Ecto neural progenitor cell (in vitro differentiated cells): ENCODE measurements at regions not wholly inside any gene's neighbourhood (a gene's known extent, or its start where the extent isn't known, plus 50 kb on each side); places are given as distances from the start of the nearest gene placed in this dataset.
A peak's percentile ranks its signal among the peaks of the same experiment; 100 is the strongest.
"Not testable (repeated sequence)": the region's sequence is repeated elsewhere in the genome, so short reads cannot be mapped to it uniquely, and the experiment has no call there.

Experiments used
- DNase-seq: peaks from one replicate; pipeline ENCODE4 v3.0.0-alpha.2; 2018; ENCODE audit warnings: low spot score

DNA sequence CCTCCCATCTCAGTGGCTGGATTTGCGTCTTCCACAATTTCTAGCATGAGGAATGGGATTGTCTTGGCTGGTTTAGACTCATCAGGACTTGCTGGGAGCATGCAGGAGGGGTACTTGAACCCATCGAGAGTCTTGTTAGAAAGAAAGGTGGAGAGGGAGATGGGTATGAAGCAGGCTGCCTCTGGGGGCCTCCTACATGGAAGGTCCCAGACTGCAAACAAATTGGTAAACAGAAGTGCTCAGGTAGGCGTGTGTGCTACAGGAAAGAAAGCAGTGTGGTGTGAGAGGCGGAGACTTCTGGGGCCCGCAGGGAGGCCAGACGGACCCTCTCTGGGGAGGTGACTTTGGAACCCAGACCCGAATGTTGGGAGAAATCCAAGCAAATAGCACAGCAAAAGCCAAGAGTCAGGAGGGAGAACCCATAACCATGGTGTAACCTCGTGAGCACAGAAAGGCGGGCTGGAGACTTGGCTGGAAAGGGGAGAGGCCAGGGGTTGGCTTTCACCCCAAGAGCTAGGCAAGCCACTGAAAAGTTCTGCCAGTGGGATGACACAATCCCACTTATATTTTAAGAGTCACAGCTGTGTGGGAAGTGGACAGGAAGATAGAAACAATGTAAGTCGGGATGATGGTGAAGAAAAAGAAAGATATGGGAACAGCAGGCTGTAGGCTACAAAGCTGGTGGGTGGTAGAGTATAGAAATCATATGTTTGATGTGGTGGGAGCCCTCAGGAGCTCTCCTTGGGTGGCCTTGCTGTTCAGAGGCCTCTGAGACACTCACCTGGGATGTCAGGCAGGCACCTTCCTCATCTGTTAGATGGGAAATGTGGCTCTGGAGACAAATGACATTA, 130.1 kb upstream of the PRR20G start:
- peak; percentile 37 for DNase-seq

DNA sequence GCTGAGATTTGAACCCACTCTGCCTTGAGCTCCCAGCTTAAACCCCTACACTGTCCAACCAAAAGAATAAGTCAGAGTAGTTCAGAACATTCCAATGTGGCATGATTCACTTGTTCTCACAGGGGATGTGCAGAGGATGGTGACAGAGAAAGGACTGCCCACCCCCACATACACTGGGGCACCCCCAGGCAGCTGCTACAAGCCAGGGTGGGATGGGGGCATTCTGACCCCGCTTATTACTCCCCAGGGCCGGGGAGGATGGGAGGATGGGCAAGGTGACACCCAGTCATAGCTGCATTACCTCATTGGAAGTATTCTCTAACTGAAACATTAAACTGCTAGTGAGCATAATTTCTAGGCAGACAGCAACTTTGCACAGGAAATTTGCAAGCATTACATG, 126.0 kb upstream of the PRR20G start:
- peak; percentile 25 for DNase-seq

DNA sequence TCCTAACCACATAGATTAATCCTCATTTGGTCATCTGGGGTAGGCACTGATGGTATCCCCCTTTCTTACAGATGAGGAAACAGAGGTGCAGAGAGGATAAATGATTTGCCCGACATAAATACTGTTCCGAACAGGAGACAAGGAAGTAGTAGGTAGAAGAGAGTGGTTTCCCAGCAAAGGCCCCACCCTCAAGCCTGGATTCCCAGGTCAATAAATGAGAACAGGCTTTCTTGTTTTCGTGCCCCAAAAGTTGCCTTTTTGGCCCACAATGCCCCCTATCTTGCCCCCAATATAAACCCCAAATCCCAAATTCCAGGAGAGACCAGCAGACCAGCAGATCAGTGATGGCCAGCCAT, 125.5 kb upstream of the PRR20G start:
- peak; percentile 35 for DNase-seq

DNA sequence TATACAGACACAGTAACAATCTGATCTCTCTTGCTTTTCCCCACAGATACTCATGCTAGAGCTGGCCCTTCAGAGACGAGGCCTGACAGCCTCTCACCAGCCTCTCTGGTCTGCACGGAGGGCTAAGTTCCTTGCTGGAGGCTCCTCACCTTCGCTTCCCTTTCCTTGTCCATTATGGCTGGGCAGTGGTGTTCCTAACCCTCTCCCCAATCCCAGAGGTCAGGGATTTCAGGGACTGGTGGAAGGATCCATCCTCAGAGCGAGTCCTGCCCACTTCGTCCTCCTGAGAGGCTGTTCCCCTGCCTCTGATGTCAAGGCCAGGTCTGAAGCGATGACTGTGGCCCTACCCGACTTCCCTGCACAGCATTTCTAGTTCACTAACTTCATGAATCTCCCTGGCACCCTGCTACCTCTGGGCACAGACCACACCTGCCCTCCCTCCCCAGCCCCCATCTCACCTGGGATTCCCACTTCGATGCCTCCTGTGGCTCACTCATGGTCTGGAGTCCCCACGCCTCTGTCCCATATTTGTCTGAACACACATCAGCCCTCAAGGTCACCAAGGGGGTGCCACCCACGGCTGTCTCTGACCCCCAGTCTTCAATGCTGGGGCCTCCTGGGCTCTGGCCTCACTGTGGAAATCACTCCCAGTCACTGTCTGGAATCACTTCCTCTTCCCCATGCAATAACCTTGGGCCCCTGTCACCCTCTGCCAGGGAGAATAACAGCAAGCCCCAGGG, 124.9 kb upstream of the PRR20G start:
- peak; percentile 37 for DNase-seq

DNA sequence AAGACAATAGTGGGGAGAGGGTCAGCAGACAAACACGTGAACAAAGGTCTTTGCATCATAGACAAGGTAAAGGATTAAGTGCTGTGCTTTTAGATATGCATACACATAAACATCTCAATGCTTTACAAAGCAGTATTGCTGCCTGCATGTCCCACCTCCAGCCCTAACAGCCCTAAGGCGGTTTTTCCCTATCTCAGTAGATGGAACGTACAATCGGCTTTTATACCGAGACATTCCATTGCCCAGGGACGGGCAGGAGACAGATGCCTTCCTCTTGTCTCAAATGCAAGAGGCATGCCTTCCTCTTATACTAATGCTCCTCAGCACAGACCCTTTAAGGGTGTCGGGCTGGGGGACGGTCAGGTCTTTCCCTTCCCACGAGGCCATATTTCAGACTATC, 124.0 kb upstream of the PRR20G start:
- DNase-seq, result not testable (repeated sequence)

DNA sequence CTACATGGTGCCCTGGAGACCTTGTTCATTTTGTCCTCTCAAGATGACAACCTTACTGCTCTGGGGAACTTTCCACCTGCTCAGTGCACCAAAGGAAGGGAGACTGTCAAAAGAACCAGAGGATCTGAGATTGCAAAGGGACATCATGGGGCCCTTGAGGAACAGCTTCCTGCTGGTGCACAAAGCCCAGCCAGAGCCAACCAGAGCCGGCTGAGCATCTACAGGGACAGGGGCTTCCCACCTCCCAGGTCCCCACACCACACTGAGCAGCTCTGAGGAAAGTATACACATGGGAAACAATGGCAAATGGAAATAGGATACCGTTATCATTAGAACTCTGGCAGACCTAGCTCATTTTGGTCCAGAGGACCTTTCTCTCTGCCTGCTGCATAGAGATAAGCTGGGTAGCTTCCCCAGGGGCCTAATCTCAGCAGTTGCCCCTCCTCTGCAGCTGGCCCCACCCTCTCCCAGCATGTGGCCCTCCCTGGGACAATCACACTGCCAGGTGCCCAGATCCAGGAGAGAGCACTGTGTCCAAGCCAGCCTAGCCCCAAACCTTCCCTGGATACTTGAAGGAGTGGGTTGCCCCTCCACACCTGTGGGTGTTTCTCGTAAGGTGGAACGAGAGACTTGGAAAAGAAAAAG, 123.4 kb upstream of the PRR20G start:
- DNase-seq, result peak; percentile 48

DNA sequence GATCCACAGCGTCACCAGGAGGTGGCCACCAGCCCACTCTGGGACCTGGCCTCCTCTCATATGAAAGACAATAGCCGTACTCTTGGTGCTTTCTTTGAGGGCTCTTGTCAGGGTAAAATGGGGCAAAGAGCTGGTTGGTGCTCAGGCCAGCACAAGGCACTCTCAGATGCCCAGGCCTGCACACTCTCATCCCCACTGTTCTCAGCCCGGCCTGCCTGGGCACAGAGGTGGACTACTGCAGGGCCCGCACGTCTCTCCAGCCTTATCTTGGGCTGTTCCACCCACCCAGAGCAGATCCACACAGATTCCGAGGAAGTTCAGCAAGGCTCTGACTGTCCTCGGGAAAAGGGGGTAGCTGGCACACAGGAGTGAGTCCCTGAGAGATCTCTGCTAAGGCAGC, 122.8 kb upstream of the PRR20G start:
- peak; percentile 37 for DNase-seq

DNA sequence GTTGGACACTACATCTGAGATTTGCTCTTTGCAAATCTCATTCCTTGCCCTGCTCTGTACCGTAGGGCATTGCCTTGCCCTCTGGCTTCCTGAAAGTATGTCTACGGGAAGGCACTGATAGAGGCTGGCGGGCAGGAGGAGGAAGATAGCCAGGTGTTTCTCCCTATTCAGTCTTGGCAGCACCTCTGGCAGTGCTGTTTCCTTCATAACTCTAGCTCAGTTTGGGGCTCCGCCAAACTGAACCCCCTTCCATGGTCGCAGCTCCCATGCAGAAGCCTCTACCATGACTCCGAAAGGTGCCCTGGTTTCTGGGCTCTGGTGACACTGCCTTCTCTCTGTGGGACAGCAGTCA, 122.3 kb upstream of the PRR20G start:
- peak; percentile 29 for DNase-seq

DNA sequence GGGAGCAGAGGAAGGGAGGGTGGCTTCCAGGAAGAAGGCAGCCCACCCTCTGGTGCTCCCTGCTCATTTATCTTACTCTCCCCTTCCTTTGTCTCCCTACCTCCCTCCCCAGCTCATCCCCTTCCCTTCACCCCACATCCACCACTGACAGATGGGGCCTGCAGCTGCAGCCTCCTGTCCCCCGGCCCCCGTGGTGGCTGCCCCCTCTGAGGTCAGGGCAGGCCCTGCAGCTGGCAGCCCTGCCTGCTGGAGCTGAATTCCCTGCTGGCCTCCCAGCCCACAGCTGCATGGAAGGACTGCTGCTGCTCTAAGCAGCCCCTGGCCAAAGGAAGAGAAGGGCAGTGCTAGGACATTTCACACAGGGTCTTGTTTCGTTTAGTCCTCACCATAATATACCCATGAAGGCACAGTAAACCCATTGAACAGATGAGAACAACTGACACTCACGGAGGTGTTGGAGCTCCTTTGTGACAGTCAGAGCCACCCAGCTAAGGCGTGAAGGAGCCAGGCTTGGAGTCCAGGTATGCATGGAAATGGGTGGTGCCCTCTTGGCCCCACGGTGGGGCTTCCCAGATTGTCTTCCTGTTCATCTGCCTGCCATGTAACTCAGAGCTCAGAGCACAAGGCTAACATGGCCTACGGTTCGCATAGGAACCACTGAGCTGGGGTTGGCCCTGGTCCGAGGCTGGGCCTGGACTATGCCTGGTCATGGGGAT, 121.7 kb upstream of the PRR20G start:
- DNase-seq, result peak; percentile 47

DNA sequence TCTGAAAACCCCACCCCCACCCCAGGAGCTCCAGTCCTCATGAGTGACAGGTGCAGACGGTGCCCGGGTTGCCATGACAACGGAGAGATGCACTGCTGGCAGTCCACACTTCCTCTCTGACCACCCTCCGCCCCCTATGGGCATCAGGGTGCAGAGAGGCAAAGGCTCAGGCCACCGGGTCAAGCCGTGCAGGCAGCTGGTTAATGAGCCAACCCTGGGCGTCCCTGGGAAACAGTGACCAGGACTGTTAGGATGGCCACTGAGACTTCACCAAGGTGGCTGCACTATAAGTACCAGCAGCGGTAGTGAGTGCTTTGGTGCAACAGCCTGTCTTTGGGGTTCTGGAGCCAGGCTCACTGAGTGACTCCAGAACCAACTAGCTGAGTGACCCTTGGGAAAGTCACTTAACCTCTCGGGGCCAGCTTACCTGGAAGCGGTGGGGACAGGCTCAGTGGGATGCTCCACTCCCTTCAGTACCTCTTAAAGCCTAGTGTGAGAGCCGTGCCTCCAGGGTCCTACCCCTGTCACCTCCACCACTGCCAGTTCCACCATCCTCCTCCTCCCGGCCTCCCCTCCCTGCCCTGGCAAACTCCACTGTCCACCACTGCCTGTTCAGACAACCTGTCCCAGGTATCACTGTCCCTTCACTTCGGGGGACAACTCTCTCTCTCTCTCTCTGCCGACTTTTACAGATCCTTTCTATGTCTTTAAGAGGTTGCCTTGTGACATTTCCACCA, 121.0 kb upstream of the PRR20G start:
- peak; percentile 69 for DNase-seq

DNA sequence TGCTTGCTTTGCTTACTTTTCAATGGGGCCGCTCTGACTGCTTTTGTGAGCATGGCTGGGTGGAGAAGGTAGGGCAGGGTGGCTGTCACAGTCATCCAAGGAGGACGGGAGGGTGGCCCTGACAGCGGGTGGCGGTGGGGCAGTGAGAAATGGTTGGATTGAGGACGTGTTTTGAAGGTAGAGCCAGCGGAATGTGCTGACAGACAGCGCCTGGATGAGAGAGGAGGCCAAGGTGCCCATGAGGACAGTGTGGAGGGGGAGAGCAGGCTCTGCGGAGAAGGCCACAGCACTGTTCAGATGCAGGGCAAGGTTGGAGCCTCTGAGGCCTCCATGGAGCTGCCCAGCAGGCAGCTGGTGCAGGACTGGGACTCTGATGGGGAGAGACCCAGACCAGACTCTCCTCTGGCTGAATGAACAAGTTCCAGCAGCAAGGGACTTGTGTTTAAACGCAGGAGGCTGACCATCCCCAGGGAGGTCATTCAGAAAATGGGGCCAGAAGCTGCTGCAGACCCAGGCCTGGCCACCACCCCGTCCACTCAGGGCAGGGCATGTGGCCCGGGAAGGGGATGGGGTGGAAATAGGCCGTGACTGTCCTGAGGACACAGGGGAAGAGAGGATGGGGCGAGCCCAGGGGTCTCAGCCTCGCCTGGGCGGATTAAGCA, 120.3 kb upstream of the PRR20G start:
- no peak for DNase-seq

DNA sequence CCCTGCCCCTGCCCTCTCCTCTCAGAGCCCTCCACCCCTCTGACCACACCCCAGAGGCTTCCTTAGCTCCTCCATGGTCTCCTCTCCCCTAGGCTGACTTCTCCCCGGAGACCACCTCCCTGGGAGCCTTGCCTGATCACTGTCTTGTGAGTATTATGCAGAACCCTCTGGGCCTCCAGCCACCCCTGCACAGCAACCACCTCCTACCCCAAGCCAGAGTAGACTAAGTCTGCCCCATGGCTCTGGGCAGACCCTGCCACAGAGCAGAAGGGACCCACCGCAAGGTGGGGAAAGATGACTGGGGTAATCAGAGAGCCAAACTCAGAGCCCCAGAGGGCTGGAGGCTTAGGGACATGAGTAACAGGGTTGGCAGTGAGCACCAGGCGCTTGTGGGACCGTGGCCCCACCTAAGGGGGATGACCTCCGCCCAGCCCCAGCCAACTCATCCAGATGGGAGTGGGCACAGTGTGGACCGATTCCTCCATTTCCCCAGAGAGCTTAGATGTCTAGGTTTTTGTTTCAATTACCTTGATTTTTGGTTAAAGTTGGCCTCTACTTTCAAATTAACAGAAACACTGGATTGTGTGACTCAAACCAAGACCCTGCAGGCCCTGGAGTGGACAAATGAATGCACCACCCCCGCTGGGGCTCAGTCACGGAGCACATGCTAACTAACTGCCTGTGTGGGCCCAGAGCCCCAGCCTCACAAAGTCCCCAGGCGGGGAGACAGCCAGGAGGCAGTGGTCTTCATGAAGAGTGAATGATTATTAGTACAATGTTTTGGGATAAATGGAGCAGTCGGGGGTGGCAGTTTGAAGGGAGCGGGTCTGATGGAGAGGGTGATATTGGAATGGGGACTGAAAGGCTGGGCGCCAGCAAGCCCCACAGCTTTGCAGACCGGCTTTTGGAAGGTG, 119.4 kb upstream of the PRR20G start:
- peak; percentile 48 for DNase-seq

DNA sequence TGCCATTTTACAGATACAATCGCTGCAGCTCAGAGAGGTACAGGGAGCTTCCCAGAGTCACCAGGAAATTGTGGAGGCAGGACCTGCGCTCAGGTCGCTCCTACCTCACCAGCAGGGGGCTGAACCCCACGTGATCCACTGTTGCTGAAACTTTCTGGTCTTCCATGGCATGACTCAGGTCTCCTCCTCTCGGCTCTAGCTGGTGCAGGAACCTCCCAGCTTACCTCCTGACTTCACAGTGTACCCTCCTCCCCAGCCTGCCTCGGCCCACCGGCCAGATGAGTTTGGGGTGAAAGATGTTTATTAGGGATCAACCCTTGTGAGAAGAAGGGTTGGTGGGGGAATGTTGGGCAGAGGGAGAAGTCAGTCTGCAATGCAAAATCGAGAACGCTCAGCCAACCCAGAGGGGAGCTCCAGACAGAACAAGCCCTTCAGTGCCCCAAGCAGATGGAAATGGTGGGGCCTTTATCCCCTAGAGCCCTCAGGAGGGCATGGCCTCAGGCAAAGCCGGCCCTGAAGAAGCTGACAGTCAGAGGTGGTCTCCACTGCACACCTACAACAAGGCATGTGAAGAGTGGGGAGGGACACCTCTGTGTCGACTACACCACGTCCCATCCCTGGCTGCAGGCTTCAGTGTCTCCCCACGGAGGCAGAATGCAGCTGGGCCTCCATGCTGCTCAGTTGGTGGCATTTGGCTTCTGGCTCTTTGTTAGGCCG, 118.6 kb upstream of the PRR20G start:
- peak; percentile 44 for DNase-seq

DNA sequence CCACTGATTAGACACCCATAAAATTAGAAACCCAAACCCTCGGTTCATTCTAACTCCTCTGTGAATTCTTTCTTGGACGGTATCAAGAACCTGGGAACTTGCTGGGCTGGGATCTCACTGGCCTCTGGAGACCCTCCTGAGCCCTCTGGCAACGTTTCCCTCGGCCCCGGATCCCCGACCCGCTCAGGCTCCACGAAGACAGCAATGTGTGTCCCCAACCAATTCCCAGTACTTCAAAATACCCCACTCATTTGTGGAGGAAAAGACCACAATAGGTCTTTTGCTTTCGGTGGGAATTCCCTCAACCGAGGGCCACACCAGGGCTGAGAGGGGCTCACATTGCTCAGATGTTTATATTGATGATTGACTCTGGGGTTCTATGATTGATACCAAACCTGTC, 117.9 kb upstream of the PRR20G start:
- peak; percentile 29 for DNase-seq

DNA sequence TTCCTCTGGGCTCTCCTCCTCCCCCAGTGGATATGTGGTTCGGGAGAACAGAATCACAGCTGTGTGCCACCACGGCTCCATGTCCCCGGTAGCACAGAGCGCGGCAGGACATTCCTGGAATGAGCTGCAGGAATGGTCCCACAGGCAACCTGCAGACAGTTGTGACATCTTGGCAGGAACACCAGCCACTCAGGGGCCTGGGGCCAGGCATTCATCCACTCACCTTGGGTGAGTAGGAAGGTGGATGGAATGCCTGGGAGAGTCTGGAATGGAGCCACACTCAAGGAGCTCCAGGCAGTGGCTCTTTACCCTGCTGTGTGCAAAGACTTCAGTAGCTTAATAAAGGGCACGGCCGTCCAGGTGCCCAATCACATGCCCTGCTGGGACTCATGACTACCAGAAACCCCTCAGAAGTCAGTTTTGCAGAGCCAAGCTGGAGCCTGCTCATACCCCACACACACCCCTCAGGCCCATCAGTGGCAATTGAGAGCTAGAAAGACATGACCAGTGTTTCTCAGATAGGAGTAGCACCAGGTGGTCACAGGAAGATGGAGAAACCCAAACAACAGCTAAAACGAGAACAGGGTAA, 117.3 kb upstream of the PRR20G start:
- peak; percentile 40 for DNase-seq

DNA sequence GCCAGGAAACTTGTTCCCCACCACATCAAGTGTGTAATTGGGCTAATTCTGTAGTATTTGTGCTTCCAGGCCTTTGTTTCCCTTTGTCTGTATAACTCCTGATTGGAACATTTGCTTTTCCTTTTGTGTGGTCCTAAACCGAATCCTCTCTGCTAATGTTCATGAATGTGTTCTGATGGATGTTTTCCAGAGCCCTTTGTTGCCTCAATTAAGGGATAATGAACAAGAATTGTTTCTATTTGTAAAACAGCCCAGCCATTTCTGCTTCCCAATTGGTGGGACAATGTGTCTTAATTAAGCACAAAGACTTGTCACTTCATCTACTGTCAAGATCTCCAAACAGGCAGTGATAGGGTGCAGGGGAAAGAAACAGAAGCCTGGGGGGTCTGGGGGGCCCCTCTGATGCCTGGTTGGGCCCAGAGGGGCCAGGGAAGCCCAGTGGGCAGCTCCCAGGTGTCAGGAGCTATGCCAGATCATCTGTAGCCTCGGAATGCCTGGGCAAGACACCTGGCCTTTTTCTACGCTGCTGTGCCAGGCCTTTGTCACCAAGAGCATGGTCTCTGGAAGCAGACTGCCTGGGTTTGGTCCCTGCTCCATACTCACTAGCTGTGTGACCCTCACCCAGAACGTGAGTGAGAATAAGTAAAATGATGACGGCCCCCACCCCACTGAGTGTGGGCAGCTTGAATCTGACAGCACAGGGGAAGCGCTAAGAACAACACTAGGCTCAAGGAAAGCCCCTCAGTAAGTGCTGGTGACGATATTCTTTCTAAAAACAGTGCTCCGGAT, 116.6 kb upstream of the PRR20G start:
- peak; percentile 43 for DNase-seq

DNA sequence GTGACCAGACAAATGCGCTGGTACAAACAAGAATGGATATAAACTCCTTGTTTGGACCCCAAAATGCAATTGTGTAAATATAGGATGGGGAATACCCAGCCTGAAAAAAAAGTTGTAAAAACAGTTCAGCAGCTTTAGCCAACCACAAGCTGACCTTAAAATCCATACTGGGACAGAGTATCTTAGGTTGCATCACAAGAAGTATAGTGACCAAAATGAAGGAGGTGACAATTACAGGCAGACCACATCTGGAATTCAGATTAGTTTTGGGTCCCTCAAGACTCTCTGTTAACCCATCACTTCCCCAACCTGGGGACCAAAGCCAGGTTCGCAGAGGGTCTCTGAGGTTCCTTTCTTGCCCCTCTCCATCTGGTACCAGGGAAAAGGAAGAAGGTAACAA, 115.9 kb upstream of the PRR20G start:
- peak; percentile 9 for DNase-seq

DNA sequence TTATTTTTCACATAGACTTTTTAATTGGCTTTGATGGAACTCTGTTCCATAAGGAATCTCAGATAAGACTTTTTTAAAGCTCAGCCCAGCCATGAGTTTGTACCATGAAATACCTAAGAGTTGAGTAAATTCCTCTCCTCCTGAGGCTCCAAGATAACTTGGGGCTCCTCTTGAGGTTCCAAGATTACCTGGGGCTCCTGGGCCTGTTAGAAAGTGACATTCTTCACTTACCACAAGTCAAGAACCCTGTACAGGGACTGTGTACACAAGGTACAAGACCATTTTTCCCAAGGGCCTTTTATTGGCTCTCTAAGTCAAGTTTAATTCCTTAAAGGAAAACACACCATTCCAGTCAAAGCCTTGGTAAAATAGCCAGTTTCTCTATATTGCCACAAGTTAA, 111.3 kb upstream of the PRR20G start:
- DNase-seq, result no peak
